GM18951 (cell line): ENCODE measurements at regions not wholly inside any gene's neighbourhood (a gene's known extent, or its start where the extent isn't known, plus 50 kb on each side); places are given as distances from the start of the nearest gene placed in this dataset.

ENCODE experiments used
- POLR2A ChIP-seq: IDR thresholded peaks from 4 replicates; pipeline ENCODE4 v1.6.1; 2011; ENCODE audit warnings: mild to moderate bottlenecking; ENCODE audit not compliant: insufficient read length, insufficient read depth; ENCODE audit errors: extremely low read depth
- in situ Hi-C: fragments of 300-500 bp; cut with MboI; formaldehyde crosslinking; loops from one replicate; pipeline ENCODE4 v1.12.0; 2022; ENCODE audit warnings: low sequenced_read_pairs, mixed read lengths, inconsistent platforms; ENCODE audit not compliant: unreplicated experiment

GRCh38 chr16:51886456-51886855, 660.5 kb downstream of the TOX3 start:
- TF ChIP-seq POLR2A = no peak
- in situ Hi-C loops = no loop called here

- in situ Hi-C loops = no loop called here
- TF ChIP-seq POLR2A = no peak
Measured at GRCh38 chr16:51884773-51885172, 662.2 kb downstream of the TOX3 start.

- no peak for TF ChIP-seq POLR2A
- in situ Hi-C loops = no loop called here
Measured at GRCh38 chr16:51881731-51882130, 665.2 kb downstream of the TOX3 start.

GRCh38 chr16:51880776-51881175, 666.2 kb downstream of the TOX3 start:
- TF ChIP-seq POLR2A = no peak
- in situ Hi-C loops = no loop called here

- in situ Hi-C loops = no loop called here
- TF ChIP-seq POLR2A = no peak
Measured at GRCh38 chr16:51877686-51878085, 669.3 kb downstream of the TOX3 start.

- in situ Hi-C loops = no loop called here
- no peak for TF ChIP-seq POLR2A
Measured at GRCh38 chr16:51876934-51877333, 670.0 kb downstream of the TOX3 start.

GRCh38 chr16:51876601-51876875, 670.4 kb downstream of the TOX3 start:
- in situ Hi-C loops = no loop called here
- no peak for TF ChIP-seq POLR2A

- TF ChIP-seq POLR2A = no peak
- in situ Hi-C loops = no loop called here
Measured at GRCh38 chr16:51875834-51876600, 670.9 kb downstream of the TOX3 start.

- TF ChIP-seq POLR2A = no peak
- in situ Hi-C loops = no loop called here
Measured at GRCh38 chr16:51872524-51872923, 674.4 kb downstream of the TOX3 start.

- no peak for TF ChIP-seq POLR2A
- in situ Hi-C loops = no loop called here
Measured at GRCh38 chr16:51870296-51870854, 676.6 kb downstream of the TOX3 start.

- no peak for TF ChIP-seq POLR2A
- in situ Hi-C loops = no loop called here
Measured at GRCh38 chr16:51869176-51869575, 677.8 kb downstream of the TOX3 start.

- TF ChIP-seq POLR2A = no peak
- in situ Hi-C loops = no loop called here
Measured at GRCh38 chr16:51868631-51869030, 678.3 kb downstream of the TOX3 start.

- no peak for TF ChIP-seq POLR2A
- in situ Hi-C loops = no loop called here
Measured at GRCh38 chr16:51867386-51868065, 679.4 kb downstream of the TOX3 start.

GRCh38 chr16:51864575-51864974, 682.4 kb downstream of the TOX3 start:
- no peak for TF ChIP-seq POLR2A
- in situ Hi-C loops = no loop called here
